Effector memory CD4-positive, alpha-beta T cell (primary cell): ENCODE measurements at regions not wholly inside any gene's neighbourhood (a gene's known extent, or its start where the extent isn't known, plus 50 kb on each side); places are given as distances from the start of the nearest gene placed in this dataset.

Experiments
- DNase-seq, 3 donors: peaks; one replicate each; pipeline ENCODE4 v3.0.0-alpha.2; 2020
- H3K27ac ChIP-seq: 2 replicates; pipeline ENCODE4 v1.7.0; 2013; ENCODE audit warnings: mild to moderate bottlenecking, low read length, moderate library complexity; ENCODE audit not compliant: insufficient read depth, poor library complexity, severe bottlenecking
- H3K27me3 ChIP-seq: replicated peaks from 2 replicates; pipeline ENCODE4 v1.7.0; 2013; ENCODE audit warnings: mild to moderate bottlenecking, low read length; ENCODE audit not compliant: insufficient read depth, control insufficient read depth, poor library complexity, severe bottlenecking
- H3K36me3 ChIP-seq: 2 replicates; pipeline ENCODE4 v1.7.0; 2013; ENCODE audit warnings: mild to moderate bottlenecking, low read length, moderate library complexity; ENCODE audit not compliant: control insufficient read depth, insufficient read depth
- H3K4me1 ChIP-seq: 2 replicates; pipeline ENCODE4 v1.7.0; 2013; ENCODE audit warnings: low read length, mild to moderate bottlenecking; ENCODE audit not compliant: control insufficient read depth, insufficient read depth, poor library complexity, severe bottlenecking
- H3K4me3 ChIP-seq: 2 replicates; pipeline ENCODE4 v1.7.0; 2013; ENCODE audit warnings: low read length, low read depth, mild to moderate bottlenecking; ENCODE audit not compliant: insufficient read depth, poor library complexity, severe bottlenecking
- H3K9me3 ChIP-seq: 2 replicates; pipeline ENCODE4 v1.7.0; 2013; ENCODE audit warnings: mild to moderate bottlenecking, low read length, moderate library complexity; ENCODE audit not compliant: control insufficient read depth

GRCh38 chr6:163665464-163665863 is 250.9 kb downstream of the QKI start:
- no peak overlapping the region for H3K27ac ChIP-seq
- no peak overlapping the region for H3K4me3 ChIP-seq
- H3K36me3 ChIP-seq: no peaks in the 10 kb centered on the region
- peaks cover 3% of the 10 kb centered on the region for H3K27me3 ChIP-seq
- DNase-seq: no peak
- no peaks in the 10 kb centered on the region for H3K4me1 ChIP-seq
- H3K9me3 ChIP-seq: no peaks in the 10 kb centered on the region

GRCh38 chr6:163663575-163663974 is 249.1 kb downstream of the QKI start:
- H3K9me3 ChIP-seq: no peaks in the 10 kb centered on the region
- H3K27me3 ChIP-seq: peaks cover 3% of the 10 kb centered on the region
- H3K27ac ChIP-seq: no peak overlapping the region
- no peaks in the 10 kb centered on the region for H3K36me3 ChIP-seq
- no peak overlapping the region for H3K4me3 ChIP-seq
- H3K4me1 ChIP-seq: no peaks in the 10 kb centered on the region
- no peak for DNase-seq

- Histone ChIP-seq H3K4me1 (no peaks in the 10 kb centered on the region), H3K36me3 (no peaks in the 10 kb centered on the region), H3K27me3 (peaks cover 3% of the 10 kb centered on the region), H3K4me3 (no peak overlapping the region), H3K9me3 (no peaks in the 10 kb centered on the region), H3K27ac (no peak overlapping the region)
- DNase-seq: no peak
Measured at GRCh38 chr6:163662604-163663225, 248.2 kb downstream of the QKI start.

DNA sequence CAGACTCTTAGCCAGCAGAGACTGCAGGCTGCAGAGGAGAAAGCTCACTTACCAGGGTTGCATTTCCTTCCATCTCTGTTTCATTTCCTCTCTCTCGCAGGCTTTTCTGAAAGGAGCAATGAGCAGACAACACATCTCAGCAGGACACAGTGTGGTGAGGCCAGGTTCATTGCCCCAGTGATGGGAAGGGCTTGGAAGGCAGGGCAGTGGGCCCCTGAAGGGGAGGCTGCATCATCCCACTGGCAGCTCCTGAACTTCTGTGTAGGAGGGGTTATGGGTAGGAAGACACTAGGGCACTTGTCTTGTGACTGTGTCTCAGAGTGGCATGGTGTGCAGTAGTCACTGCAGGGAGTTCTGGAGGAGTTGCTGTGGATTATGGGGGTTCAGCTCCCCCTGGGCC is 246.8 kb downstream of the QKI start:
- no peaks in the 10 kb centered on the region for H3K36me3 ChIP-seq
- no peaks in the 10 kb centered on the region for H3K4me1 ChIP-seq
- no peak overlapping the region for H3K27ac ChIP-seq
- H3K9me3 ChIP-seq: no peaks in the 10 kb centered on the region
- H3K4me3 ChIP-seq: no peak overlapping the region
- peaks cover 3% of the 10 kb centered on the region for H3K27me3 ChIP-seq
- DNase-seq: no peak

DNA sequence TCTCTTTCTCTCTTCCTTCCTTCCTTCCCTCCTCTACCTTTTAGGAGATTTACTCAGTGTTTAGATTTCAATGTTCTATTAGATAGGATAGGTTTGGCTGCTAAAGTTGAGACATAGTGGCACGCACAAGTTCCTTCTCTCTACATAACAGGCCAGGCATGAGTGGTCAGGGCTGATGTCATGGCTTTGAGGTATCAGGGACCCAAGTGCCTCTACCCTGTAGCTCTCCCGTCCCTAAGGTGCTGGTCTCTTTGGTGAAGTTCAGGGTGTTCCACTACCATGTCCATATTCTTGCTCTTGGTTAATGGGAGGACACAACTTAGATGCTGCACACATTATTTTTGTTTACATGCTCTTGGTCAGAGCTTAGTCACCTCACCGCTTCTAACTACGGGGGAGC is 245.3 kb downstream of the QKI start:
- H3K9me3 ChIP-seq: no peaks in the 10 kb centered on the region
- no peaks in the 10 kb centered on the region for H3K36me3 ChIP-seq
- peaks cover 3% of the 10 kb centered on the region for H3K27me3 ChIP-seq
- no peaks in the 10 kb centered on the region for H3K4me1 ChIP-seq
- no peak for DNase-seq
- H3K27ac ChIP-seq: no peak overlapping the region
- H3K4me3 ChIP-seq: no peak overlapping the region

DNA sequence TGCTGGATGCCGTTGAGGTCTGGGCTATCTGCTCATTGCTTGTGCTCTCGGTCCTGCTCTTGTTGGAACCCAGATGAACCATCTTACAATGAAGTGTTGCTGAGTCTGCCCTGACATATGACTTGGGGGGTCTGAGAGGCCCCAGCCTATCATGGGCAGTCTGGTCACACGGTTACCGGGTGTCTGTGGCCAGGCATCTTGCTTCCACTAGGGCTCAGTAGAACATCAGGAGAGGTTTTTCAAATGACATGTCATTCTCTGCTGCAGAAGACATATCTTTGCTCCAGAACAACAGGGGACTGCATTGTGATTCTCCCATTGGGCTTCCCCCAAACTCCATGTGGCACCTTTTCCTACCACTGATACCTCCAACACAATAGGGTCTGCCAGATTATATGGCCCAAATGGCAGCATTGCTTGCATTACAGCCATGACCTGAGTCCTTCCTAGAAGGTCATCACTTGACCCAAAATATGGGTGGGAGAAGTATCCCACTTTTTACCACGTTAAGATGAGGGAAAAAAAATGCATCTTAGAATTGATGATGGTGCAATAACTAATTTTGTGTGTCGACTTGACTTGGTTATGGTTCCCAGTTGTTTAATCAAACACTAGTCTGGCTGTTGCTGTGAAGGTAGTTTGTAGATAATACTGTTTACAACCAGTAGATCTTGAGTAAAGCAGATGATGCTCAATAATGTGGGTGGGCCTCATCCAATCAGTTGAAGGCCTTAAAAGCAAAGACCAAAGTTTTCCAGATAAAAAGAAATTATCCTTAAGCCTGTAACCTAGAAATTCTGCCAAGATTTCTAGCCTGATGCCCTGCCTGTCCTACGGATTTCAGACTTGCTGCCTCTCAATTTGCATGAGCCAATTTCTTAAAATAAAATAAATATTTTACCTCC is 241.0 kb downstream of the QKI start:
- no peaks in the 10 kb centered on the region for H3K9me3 ChIP-seq
- no peaks in the 10 kb centered on the region for H3K36me3 ChIP-seq
- no peaks in the 10 kb centered on the region for H3K27me3 ChIP-seq
- H3K4me3 ChIP-seq: no peak overlapping the region
- no peaks in the 10 kb centered on the region for H3K4me1 ChIP-seq
- no peak for DNase-seq
- no peak overlapping the region for H3K27ac ChIP-seq

DNA sequence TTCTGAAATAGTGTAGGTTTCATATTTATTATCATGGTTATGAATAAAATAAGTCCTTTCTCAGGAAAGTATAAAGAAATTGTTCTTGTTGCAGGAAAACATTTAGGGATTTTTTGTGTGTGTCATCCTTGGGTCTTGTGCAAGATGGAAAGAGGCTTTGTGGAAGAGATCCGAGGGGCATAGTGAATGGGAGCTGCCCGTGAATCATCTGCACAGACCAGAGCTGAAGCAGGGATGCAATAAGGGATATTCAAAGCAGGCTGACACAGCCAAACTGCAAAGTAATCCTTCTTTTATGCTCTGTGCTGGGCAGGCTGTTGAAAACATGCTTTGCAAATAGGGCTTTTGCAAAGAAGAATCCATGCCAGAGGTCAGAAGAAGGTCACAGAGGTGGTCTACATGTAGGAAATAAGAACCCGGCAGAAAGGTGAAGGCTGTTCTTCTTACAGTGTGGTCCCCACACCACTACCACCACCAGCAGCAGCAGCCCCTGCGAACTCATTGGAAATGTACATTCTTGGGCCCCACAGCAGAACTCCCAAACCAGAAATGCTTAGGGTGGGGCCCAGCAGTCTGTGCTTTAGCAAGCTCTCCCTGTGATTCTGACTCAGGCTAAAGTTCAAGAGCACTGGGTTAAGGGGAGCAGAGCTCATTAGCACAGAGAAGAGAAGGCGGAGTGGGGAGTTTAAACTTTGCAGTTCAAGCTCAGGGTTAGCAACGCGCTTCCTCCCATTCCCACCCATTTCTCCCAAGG is 237.6 kb downstream of the QKI start:
- no peak overlapping the region for H3K27ac ChIP-seq
- H3K9me3 ChIP-seq: no peaks in the 10 kb centered on the region
- DNase-seq: no peak
- no peaks in the 10 kb centered on the region for H3K36me3 ChIP-seq
- H3K27me3 ChIP-seq: no peaks in the 10 kb centered on the region
- H3K4me3 ChIP-seq: no peak overlapping the region
- no peaks in the 10 kb centered on the region for H3K4me1 ChIP-seq

- Histone ChIP-seq H3K36me3 (no peaks in the 10 kb centered on the region), H3K4me3 (no peak overlapping the region), H3K27me3 (no peaks in the 10 kb centered on the region), H3K27ac (no peak overlapping the region), H3K9me3 (no peaks in the 10 kb centered on the region), H3K4me1 (no peaks in the 10 kb centered on the region)
- DNase-seq: no peak
Measured at GRCh38 chr6:163651426-163651825, 236.9 kb downstream of the QKI start.

- H3K4me1 ChIP-seq: no peaks in the 10 kb centered on the region
- H3K36me3 ChIP-seq: no peaks in the 10 kb centered on the region
- H3K9me3 ChIP-seq: no peaks in the 10 kb centered on the region
- H3K27ac ChIP-seq: no peak overlapping the region
- H3K27me3 ChIP-seq: no peaks in the 10 kb centered on the region
- no peak for DNase-seq
- no peak overlapping the region for H3K4me3 ChIP-seq
Measured at GRCh38 chr6:163648868-163649267, 234.3 kb downstream of the QKI start.

GRCh38 chr6:163647624-163648023 is 233.1 kb downstream of the QKI start:
- H3K4me1 ChIP-seq: no peaks in the 10 kb centered on the region
- no peak overlapping the region for H3K4me3 ChIP-seq
- no peak for DNase-seq
- no peaks in the 10 kb centered on the region for H3K36me3 ChIP-seq
- H3K27ac ChIP-seq: no peak overlapping the region
- no peaks in the 10 kb centered on the region for H3K27me3 ChIP-seq
- no peaks in the 10 kb centered on the region for H3K9me3 ChIP-seq
